ENCODE measurements at regions not wholly inside any gene's neighbourhood (a gene's known extent, or its start where the extent isn't known, plus 50 kb on each side); places are given as distances from the start of the nearest gene placed in this dataset.

- no peak overlapping the region for H3K27ac ChIP-seq (replicated peaks)
- H3K4me3 ChIP-seq, result no peak overlapping the region
- peaks cover 18% of the 10 kb centered on the region for H3K27me3 ChIP-seq (ENCODE audit: low read depth)
- no peaks in the 10 kb centered on the region for H3K36me3 ChIP-seq
- no peak for DNase-seq
- no peak for TF ChIP-seq CTCF (IDR thresholded peaks at IDR 0.05; ENCODE audit: borderline replicate concordance)
- H3K9me3 ChIP-seq (replicated peaks), result no peaks in the 10 kb centered on the region
- intact Hi-C loops (cut with micrococcal nuclease), result no loop called here
- H3K4me1 ChIP-seq, result no peaks in the 10 kb centered on the region
Observed at GRCh38 chr7:51455948-51456347, 139.3 kb upstream of the COBL start.

GRCh38 chr7:51455513-51455912 is 138.9 kb upstream of the COBL start:
- intact Hi-C loops (cut with micrococcal nuclease), result no loop called here
- Histone ChIP-seq H3K27ac (replicated peaks) (no peak overlapping the region), H3K9me3 (replicated peaks) (no peaks in the 10 kb centered on the region), H3K27me3 (ENCODE audit: low read depth) (peaks cover 23% of the 10 kb centered on the region), H3K4me1 (no peaks in the 10 kb centered on the region), H3K4me3 (no peak overlapping the region), H3K36me3 (no peaks in the 10 kb centered on the region)
- no peak for DNase-seq
- TF ChIP-seq CTCF (IDR thresholded peaks at IDR 0.05; ENCODE audit: borderline replicate concordance), result no peak

GRCh38 chr7:51455086-51455485 is 138.5 kb upstream of the COBL start:
- H3K4me3 ChIP-seq, result no peak overlapping the region
- H3K9me3 ChIP-seq (replicated peaks), result no peaks in the 10 kb centered on the region
- H3K27me3 ChIP-seq (ENCODE audit: low read depth), result peaks cover 22% of the 10 kb centered on the region
- H3K27ac ChIP-seq (replicated peaks), result no peak overlapping the region
- no peak for DNase-seq
- no peaks in the 10 kb centered on the region for H3K4me1 ChIP-seq
- intact Hi-C loops (cut with micrococcal nuclease), result no loop called here
- no peak for TF ChIP-seq CTCF (IDR thresholded peaks at IDR 0.05; ENCODE audit: borderline replicate concordance)
- H3K36me3 ChIP-seq, result no peaks in the 10 kb centered on the region

- Histone ChIP-seq H3K36me3 (no peaks in the 10 kb centered on the region), H3K9me3 (replicated peaks) (no peaks in the 10 kb centered on the region), H3K27me3 (ENCODE audit: low read depth) (peaks cover 27% of the 10 kb centered on the region), H3K4me1 (no peaks in the 10 kb centered on the region), H3K4me3 (no peak overlapping the region), H3K27ac (replicated peaks) (no peak overlapping the region)
- no peak for DNase-seq
- intact Hi-C loops (cut with micrococcal nuclease), result no loop called here
- TF ChIP-seq CTCF (IDR thresholded peaks at IDR 0.05; ENCODE audit: borderline replicate concordance), result no peak
Observed at GRCh38 chr7:51452694-51453093, 136.1 kb upstream of the COBL start.

- Histone ChIP-seq H3K27ac (replicated peaks) (no peak overlapping the region), H3K27me3 (ENCODE audit: low read depth) (peaks cover 32% of the 10 kb centered on the region), H3K36me3 (no peaks in the 10 kb centered on the region), H3K4me3 (no peak overlapping the region), H3K4me1 (no peaks in the 10 kb centered on the region), H3K9me3 (replicated peaks) (no peaks in the 10 kb centered on the region)
- TF ChIP-seq CTCF (IDR thresholded peaks at IDR 0.05; ENCODE audit: borderline replicate concordance), result no peak
- intact Hi-C loops (cut with micrococcal nuclease), result no loop called here
- DNase-seq, result no peak
Observed at GRCh38 chr7:51451751-51452476, 135.3 kb upstream of the COBL start.
